ENCODE measurements at regions not wholly inside any gene's neighbourhood (a gene's known extent, or its start where the extent isn't known, plus 50 kb on each side); places are given as distances from the start of the nearest gene placed in this dataset.

DNA sequence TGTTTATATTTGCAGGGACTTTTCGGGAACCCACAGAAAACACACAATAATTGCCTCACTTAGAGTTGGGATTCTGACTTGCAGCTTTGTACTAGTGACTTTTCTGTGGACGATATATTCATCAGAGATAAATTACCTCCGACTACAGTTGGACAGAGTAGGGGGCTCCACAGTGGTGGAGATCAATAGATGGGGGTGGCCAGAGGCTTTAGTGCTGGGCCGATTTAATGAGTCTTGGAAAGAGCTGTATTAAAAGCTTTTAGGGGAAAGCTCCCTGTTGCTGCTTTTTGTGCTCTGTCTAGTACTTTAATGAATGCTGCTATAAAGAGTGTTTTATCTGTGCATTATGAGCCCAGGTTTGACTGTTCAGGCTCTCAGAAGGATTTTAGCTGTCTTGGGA, 359.2 kb upstream of the DPYD start:
- in situ Hi-C loops (cut with MboI), result no loop called here
- ATAC-seq (no peak), FAIRE-seq (no peak), DNase-seq (ENCODE audit: low read depth, low spot score) (no peak)
- no peak overlapping the region for H2AFZ ChIP-seq (ENCODE audit: control insufficient read depth, low read depth, low read length)
- ChIA-PET SMC1A (ENCODE audit: uncharacterized antibody, unreplicated experiment) (no interaction called here), POLR2A (no interaction called here), CTCF (no interaction called here), RAD21 (ENCODE audit: unreplicated experiment) (no interaction called here)
- 9% methylated on average over 4 of the region's 4 CpGs for WGBS (ENCODE audit: insufficient coverage, insufficient replicate concordance, low lambda C conversion rate, missing lambda C conversion rate)
- BruUV-seq (replicated peaks), result no TSS peak
- intact Hi-C loops (cut with micrococcal nuclease; ENCODE audit: unreplicated experiment), result no loop called here
- no peaks in the 10 kb centered on the region for H3K9me3 ChIP-seq (replicated peaks; ENCODE audit: control insufficient read depth, insufficient read depth, low read length)
- H3K4me2 ChIP-seq (ENCODE audit: control insufficient read depth, insufficient read depth), result no peak overlapping the region
- H3K9ac ChIP-seq (ENCODE audit: control insufficient read depth, insufficient read depth, low read length), result no peak overlapping the region
- H4K20me1 ChIP-seq (ENCODE audit: control insufficient read depth, insufficient read depth), result no peaks in the 10 kb centered on the region
- no peak for TF ChIP-seq NR2C2 (IDR thresholded peaks at IDR 0.05; ENCODE audit: borderline replicate concordance, control insufficient read depth, insufficient read length, low read depth)
- TF ChIP-seq, protein P1, sequence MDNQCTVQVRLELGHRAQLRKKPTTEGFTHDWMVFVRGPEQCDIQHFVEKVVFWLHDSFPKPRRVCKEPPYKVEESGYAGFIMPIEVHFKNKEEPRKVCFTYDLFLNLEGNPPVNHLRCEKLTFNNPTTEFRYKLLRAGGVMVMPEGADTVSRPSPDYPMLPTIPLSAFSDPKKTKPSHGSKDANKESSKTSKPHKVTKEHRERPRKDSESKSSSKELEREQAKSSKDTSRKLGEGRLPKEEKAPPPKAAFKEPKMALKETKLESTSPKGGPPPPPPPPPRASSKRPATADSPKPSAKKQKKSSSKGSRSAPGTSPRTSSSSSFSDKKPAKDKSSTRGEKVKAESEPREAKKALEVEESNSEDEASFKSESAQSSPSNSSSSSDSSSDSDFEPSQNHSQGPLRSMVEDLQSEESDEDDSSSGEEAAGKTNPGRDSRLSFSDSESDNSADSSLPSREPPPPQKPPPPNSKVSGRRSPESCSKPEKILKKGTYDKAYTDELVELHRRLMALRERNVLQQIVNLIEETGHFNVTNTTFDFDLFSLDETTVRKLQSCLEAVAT (IDR thresholded peaks at IDR 0.05), result no peak
- TF ChIP-seq EED (IDR thresholded peaks at IDR 0.05; ENCODE audit: low read depth), result no peak
- TF ChIP-seq SMARCA5 (IDR thresholded peaks at IDR 0.05), result no peak
- TF ChIP-seq JUND (IDR thresholded peaks at IDR 0.05; ENCODE audit: low read depth, low read length), result no peak
- TF ChIP-seq ZNF207 (IDR thresholded peaks at IDR 0.05; ENCODE audit: borderline replicate concordance), result no peak
- TF ChIP-seq NR2C1 (IDR thresholded peaks at IDR 0.05), result no peak
- TF ChIP-seq, protein P2, sequence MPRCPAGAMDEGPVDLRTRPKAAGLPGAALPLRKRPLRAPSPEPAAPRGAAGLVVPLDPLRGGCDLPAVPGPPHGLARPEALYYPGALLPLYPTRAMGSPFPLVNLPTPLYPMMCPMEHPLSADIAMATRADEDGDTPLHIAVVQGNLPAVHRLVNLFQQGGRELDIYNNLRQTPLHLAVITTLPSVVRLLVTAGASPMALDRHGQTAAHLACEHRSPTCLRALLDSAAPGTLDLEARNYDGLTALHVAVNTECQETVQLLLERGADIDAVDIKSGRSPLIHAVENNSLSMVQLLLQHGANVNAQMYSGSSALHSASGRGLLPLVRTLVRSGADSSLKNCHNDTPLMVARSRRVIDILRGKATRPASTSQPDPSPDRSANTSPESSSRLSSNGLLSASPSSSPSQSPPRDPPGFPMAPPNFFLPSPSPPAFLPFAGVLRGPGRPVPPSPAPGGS (IDR thresholded peaks at IDR 0.05; ENCODE audit: borderline replicate concordance, insufficient read depth, low read depth, low read length, poor library complexity, severe bottlenecking), result no peak
- no peak for TF ChIP-seq SPI1 (IDR thresholded peaks at IDR 0.05; ENCODE audit: borderline replicate concordance, insufficient read depth, low read depth, low read length)
- no peak for TF ChIP-seq RBBP5 (conservative IDR thresholded peaks at IDR 0.05)
- no peak for TF ChIP-seq SRF (IDR thresholded peaks at IDR 0.05; ENCODE audit: low read depth in 2 of 2, low read length in 2 of 2)
- no peak for TF ChIP-seq MEF2B (IDR thresholded peaks at IDR 0.05; ENCODE audit: partially characterized antibody, poor library complexity, severe bottlenecking)
- no peak for TF ChIP-seq WRNIP1 (IDR thresholded peaks at IDR 0.05; ENCODE audit: borderline replicate concordance, low read depth, low read length)
- no peak for TF ChIP-seq YY1 (IDR thresholded peaks at IDR 0.05; ENCODE audit: low read depth, low read length)
- H3K36me3 ChIP-seq (ENCODE audit: control insufficient read depth in 2 of 2, insufficient read depth in 2 of 2, low read length in 1 of 2), result no peaks in the 10 kb centered on the region
- H3K4me1 ChIP-seq (ENCODE audit: control insufficient read depth, insufficient read depth, low read length), result no peaks in the 10 kb centered on the region
- H3K27me3 ChIP-seq (replicated peaks in 1 of 2; ENCODE audit: control insufficient read depth in 2 of 2, insufficient read depth in 2 of 2, low read length in 1 of 2), result no peaks in the 10 kb centered on the region
- H3K79me2 ChIP-seq (ENCODE audit: control insufficient read depth, insufficient read depth, low read length), result no peaks in the 10 kb centered on the region
- no peak overlapping the region for H3K4me3 ChIP-seq
- no peak overlapping the region for H3K27ac ChIP-seq (ENCODE audit: control insufficient read depth, insufficient read depth)

All from GM12878 (cell line).